ENCODE measurements at regions not wholly inside any gene's neighbourhood (a gene's known extent, or its start where the extent isn't known, plus 50 kb on each side); places are given as distances from the start of the nearest gene placed in this dataset.

GRCh38 chr7:120021085-120021484 lies 251.9 kb upstream of the KCND2 start:
- H3K27me3 ChIP-seq (ENCODE audit: insufficient read depth, low read length, poor library complexity, severe bottlenecking) = no peaks in the 10 kb centered on the region
- no peaks in the 10 kb centered on the region for H3K9me2 ChIP-seq (replicated peaks; ENCODE audit: low read depth, low read length)
- no peaks in the 10 kb centered on the region for H3F3A ChIP-seq (ENCODE audit: low read depth)
- H4K20me1 ChIP-seq (ENCODE audit: insufficient read depth, low read length, poor library complexity, severe bottlenecking) = no peaks in the 10 kb centered on the region
- H3K9me3 ChIP-seq (ENCODE audit: insufficient read depth, low read depth, low read length) = no peaks in the 10 kb centered on the region
- TF ChIP-seq EZH2phosphoT487 (IDR thresholded peaks at IDR 0.05; ENCODE audit: borderline replicate concordance) (no peak), CTCF (conservative IDR thresholded peaks at IDR 0.05; ENCODE audit: low read length) (no peak)
- H2AFZ ChIP-seq (ENCODE audit: low read length) = no peak overlapping the region
- H3K36me3 ChIP-seq (ENCODE audit: insufficient read depth, low read length) = no peaks in the 10 kb centered on the region
- H3K79me2 ChIP-seq (ENCODE audit: insufficient read depth, low read length) = no peaks in the 10 kb centered on the region
- H3K9ac ChIP-seq (ENCODE audit: low read depth, low read length, poor library complexity, severe bottlenecking) = no peak overlapping the region
- no peak overlapping the region for H3K4me2 ChIP-seq (ENCODE audit: low read depth, low read length, poor library complexity, severe bottlenecking)
- H3K4me1 ChIP-seq (ENCODE audit: insufficient read depth, low read length, poor library complexity, severe bottlenecking) = no peaks in the 10 kb centered on the region
- no peak overlapping the region for H3K4me3 ChIP-seq (ENCODE audit: low read length, poor library complexity, severe bottlenecking)

- H3K9me3 ChIP-seq (ENCODE audit: insufficient read depth, low read depth, low read length) = no peaks in the 10 kb centered on the region
- H2AFZ ChIP-seq (ENCODE audit: low read length) = no peak overlapping the region
- no peak overlapping the region for H3K4me3 ChIP-seq (ENCODE audit: low read length, poor library complexity, severe bottlenecking)
- H3K4me1 ChIP-seq (ENCODE audit: insufficient read depth, low read length, poor library complexity, severe bottlenecking) = no peaks in the 10 kb centered on the region
- no peaks in the 10 kb centered on the region for H3K9me2 ChIP-seq (replicated peaks; ENCODE audit: low read depth, low read length)
- H3K27me3 ChIP-seq (ENCODE audit: insufficient read depth, low read length, poor library complexity, severe bottlenecking) = no peaks in the 10 kb centered on the region
- H4K20me1 ChIP-seq (ENCODE audit: insufficient read depth, low read length, poor library complexity, severe bottlenecking) = no peaks in the 10 kb centered on the region
- H3K4me2 ChIP-seq (ENCODE audit: low read depth, low read length, poor library complexity, severe bottlenecking) = no peak overlapping the region
- TF ChIP-seq CTCF (conservative IDR thresholded peaks at IDR 0.05; ENCODE audit: low read length) = no peak
- TF ChIP-seq EZH2phosphoT487 (IDR thresholded peaks at IDR 0.05; ENCODE audit: borderline replicate concordance) = no peak
- H3K36me3 ChIP-seq (ENCODE audit: insufficient read depth, low read length) = no peaks in the 10 kb centered on the region
- no peaks in the 10 kb centered on the region for H3K79me2 ChIP-seq (ENCODE audit: insufficient read depth, low read length)
- H3K9ac ChIP-seq (ENCODE audit: low read depth, low read length, poor library complexity, severe bottlenecking) = no peak overlapping the region
- H3F3A ChIP-seq (ENCODE audit: low read depth) = no peaks in the 10 kb centered on the region
Measured at GRCh38 chr7:120023494-120024167, 249.3 kb upstream of the KCND2 start.

GRCh38 chr7:120028636-120029035 lies 244.3 kb upstream of the KCND2 start:
- Histone ChIP-seq H3K9me2 (replicated peaks; ENCODE audit: low read depth, low read length) (no peaks in the 10 kb centered on the region), H3K9ac (ENCODE audit: low read depth, low read length, poor library complexity, severe bottlenecking) (no peak overlapping the region), H3K4me3 (ENCODE audit: low read length, poor library complexity, severe bottlenecking) (no peak overlapping the region), H3K9me3 (ENCODE audit: insufficient read depth, low read depth, low read length) (no peaks in the 10 kb centered on the region), H2AFZ (ENCODE audit: low read length) (no peak overlapping the region), H3K4me1 (ENCODE audit: insufficient read depth, low read length, poor library complexity, severe bottlenecking) (no peaks in the 10 kb centered on the region), H4K20me1 (ENCODE audit: insufficient read depth, low read length, poor library complexity, severe bottlenecking) (no peaks in the 10 kb centered on the region), H3K27me3 (ENCODE audit: insufficient read depth, low read length, poor library complexity, severe bottlenecking) (no peaks in the 10 kb centered on the region), H3F3A (ENCODE audit: low read depth) (no peaks in the 10 kb centered on the region), H3K36me3 (ENCODE audit: insufficient read depth, low read length) (no peaks in the 10 kb centered on the region), H3K79me2 (ENCODE audit: insufficient read depth, low read length) (no peaks in the 10 kb centered on the region), H3K4me2 (ENCODE audit: low read depth, low read length, poor library complexity, severe bottlenecking) (no peak overlapping the region)
- TF ChIP-seq EZH2phosphoT487 (IDR thresholded peaks at IDR 0.05; ENCODE audit: borderline replicate concordance) (no peak), CTCF (conservative IDR thresholded peaks at IDR 0.05; ENCODE audit: low read length) (no peak)

Data from Loucy (cell line).